Astrocyte (in vitro differentiated cells and primary cell): ENCODE measurements at regions not wholly inside any gene's neighbourhood (a gene's known extent, or its start where the extent isn't known, plus 50 kb on each side); places are given as distances from the start of the nearest gene placed in this dataset.

ENCODE experiments used
- DNase-seq: peaks from one replicate; pipeline ENCODE4 v3.0.0-alpha.2; 2010; ENCODE audit warnings: low read depth
- FAIRE-seq: peaks from 2 replicates; lab custom pipeline; 2011; peaks lifted over from hg19 to GRCh38; lab: Jason Lieb, UNC
- H2AFZ ChIP-seq: 2 replicates; pipeline ENCODE4 v1.6.0; 2012; ENCODE audit warnings: low read depth, low read length, inconsistent platforms
- H3K27ac ChIP-seq: 2 replicates; pipeline ENCODE4 v1.5.1; 2011; ENCODE audit warnings: low read depth, low read length, inconsistent platforms
- H3K27me3 ChIP-seq: 2 replicates; pipeline ENCODE4 v1.6.0; 2011; ENCODE audit warnings: low read length, inconsistent platforms; ENCODE audit not compliant: insufficient read depth
- H3K36me3 ChIP-seq: 2 replicates; pipeline ENCODE4 v1.5.1; 2011; ENCODE audit warnings: low read length, inconsistent platforms; ENCODE audit not compliant: insufficient read depth
- H3K4me1 ChIP-seq: 2 replicates; pipeline ENCODE4 v1.5.1; 2011; ENCODE audit warnings: low read length, inconsistent platforms; ENCODE audit not compliant: insufficient read depth
- H3K4me2 ChIP-seq: 2 replicates; pipeline ENCODE4 v1.6.0; 2012; ENCODE audit warnings: low read length, inconsistent platforms
- H3K4me3 ChIP-seq: 2 replicates; pipeline ENCODE4 v1.5.1; 2011; ENCODE audit warnings: low read depth, mild to moderate bottlenecking, low read length, inconsistent platforms; ENCODE audit not compliant: insufficient read depth
- H3K79me2 ChIP-seq: 2 replicates; pipeline ENCODE4 v1.6.0; 2012; ENCODE audit warnings: mild to moderate bottlenecking, low read length, inconsistent platforms; ENCODE audit not compliant: insufficient read depth
- H3K9ac ChIP-seq: 2 replicates; pipeline ENCODE4 v1.6.0; 2012; ENCODE audit warnings: mild to moderate bottlenecking, low read length, inconsistent platforms
- H3K9me3 ChIP-seq: 2 replicates; pipeline ENCODE4 v1.5.1; 2012; ENCODE audit warnings: low read depth, mild to moderate bottlenecking, low read length, inconsistent platforms; ENCODE audit not compliant: insufficient read depth
- H4K20me1 ChIP-seq: 2 replicates; pipeline ENCODE4 v1.6.0; 2012; ENCODE audit warnings: low read length, inconsistent platforms; ENCODE audit not compliant: insufficient read depth
- H3K27ac Mint-ChIP-seq: one replicate; pipeline ENCODE4 v1.8.0; 2021; ENCODE audit warnings: mild to moderate bottlenecking, mixed read lengths; ENCODE audit not compliant: unreplicated experiment
- H3K27me3 Mint-ChIP-seq: one replicate; pipeline ENCODE4 v1.8.0; 2021; ENCODE audit warnings: low read depth, mixed read lengths; ENCODE audit not compliant: unreplicated experiment
- H3K36me3 Mint-ChIP-seq: one replicate; pipeline ENCODE4 v1.8.0; 2021; ENCODE audit warnings: low read depth, mixed read lengths; ENCODE audit not compliant: unreplicated experiment
- H3K4me1 Mint-ChIP-seq: one replicate; pipeline ENCODE4 v1.8.0; 2021; ENCODE audit warnings: low read depth, mixed read lengths; ENCODE audit not compliant: unreplicated experiment
- H3K4me3 Mint-ChIP-seq: one replicate; pipeline ENCODE4 v1.8.0; 2021; ENCODE audit warnings: mild to moderate bottlenecking, moderate library complexity, mixed read lengths; ENCODE audit not compliant: unreplicated experiment
- H3K9me3 Mint-ChIP-seq: one replicate; pipeline ENCODE4 v1.8.0; 2021; ENCODE audit warnings: mild to moderate bottlenecking, mixed read lengths; ENCODE audit not compliant: unreplicated experiment
- EZH2 ChIP-seq: IDR thresholded peaks from 2 replicates; pipeline ENCODE4 v1.6.1; 2012; ENCODE audit warnings: mild to moderate bottlenecking, low read length, inconsistent platforms; ENCODE audit not compliant: insufficient read depth
- TF ChIP-seq, protein P1 (sequence below): IDR thresholded peaks from 2 replicates; pipeline ENCODE4 v1.5.1; 2011; ENCODE audit warnings: low read depth, mild to moderate bottlenecking, inconsistent platforms, low read length, moderate library complexity; ENCODE audit not compliant: insufficient read depth

DNA sequence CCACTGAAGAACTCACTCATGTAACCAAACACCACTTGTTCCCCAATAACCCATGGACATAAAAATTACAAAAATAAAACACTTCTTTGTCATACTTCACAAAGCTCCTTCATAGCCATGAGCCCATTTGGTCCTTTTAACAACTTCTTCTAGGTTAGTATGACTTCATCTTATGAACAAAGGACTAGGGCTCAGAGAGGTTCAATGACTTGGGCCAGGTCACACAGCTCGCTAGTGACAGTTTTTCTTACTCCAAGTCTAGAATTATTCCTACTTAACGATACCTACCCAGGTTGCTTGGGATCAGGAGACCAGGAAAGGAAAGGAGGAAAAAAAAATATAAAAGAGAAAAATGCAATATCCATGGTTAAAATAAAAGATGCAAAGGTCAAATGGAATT, 353.4 kb downstream of the SOX9 start:
- no peak overlapping the region for H3K9ac ChIP-seq
- Mint-ChIP-seq H3K27ac (no peak overlapping the region), H3K27me3 (no peaks in the 10 kb centered on the region), H3K36me3 (no peaks in the 10 kb centered on the region), H3K4me1 (peaks cover 17% of the 10 kb centered on the region), H3K9me3 (peaks cover 2% of the 10 kb centered on the region), H3K4me3 (no peak overlapping the region)
- no peak overlapping the region for H3K27ac ChIP-seq
- no peak overlapping the region for H3K4me2 ChIP-seq
- H4K20me1 ChIP-seq: peaks cover 87% of the 10 kb centered on the region
- no peaks in the 10 kb centered on the region for H3K9me3 ChIP-seq
- peaks cover 12% of the 10 kb centered on the region for H3K4me1 ChIP-seq
- DNase-seq (no peak), FAIRE-seq (no peak)
- TF ChIP-seq EZH2: no peak
- TF ChIP-seq, protein P1, sequence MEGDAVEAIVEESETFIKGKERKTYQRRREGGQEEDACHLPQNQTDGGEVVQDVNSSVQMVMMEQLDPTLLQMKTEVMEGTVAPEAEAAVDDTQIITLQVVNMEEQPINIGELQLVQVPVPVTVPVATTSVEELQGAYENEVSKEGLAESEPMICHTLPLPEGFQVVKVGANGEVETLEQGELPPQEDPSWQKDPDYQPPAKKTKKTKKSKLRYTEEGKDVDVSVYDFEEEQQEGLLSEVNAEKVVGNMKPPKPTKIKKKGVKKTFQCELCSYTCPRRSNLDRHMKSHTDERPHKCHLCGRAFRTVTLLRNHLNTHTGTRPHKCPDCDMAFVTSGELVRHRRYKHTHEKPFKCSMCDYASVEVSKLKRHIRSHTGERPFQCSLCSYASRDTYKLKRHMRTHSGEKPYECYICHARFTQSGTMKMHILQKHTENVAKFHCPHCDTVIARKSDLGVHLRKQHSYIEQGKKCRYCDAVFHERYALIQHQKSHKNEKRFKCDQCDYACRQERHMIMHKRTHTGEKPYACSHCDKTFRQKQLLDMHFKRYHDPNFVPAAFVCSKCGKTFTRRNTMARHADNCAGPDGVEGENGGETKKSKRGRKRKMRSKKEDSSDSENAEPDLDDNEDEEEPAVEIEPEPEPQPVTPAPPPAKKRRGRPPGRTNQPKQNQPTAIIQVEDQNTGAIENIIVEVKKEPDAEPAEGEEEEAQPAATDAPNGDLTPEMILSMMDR: no peak
- H3K79me2 ChIP-seq: peaks cover 90% of the 10 kb centered on the region
- no peaks in the 10 kb centered on the region for H3K27me3 ChIP-seq
- H3K36me3 ChIP-seq: no peaks in the 10 kb centered on the region
- no peak overlapping the region for H2AFZ ChIP-seq
- H3K4me3 ChIP-seq: no peak overlapping the region

DNA sequence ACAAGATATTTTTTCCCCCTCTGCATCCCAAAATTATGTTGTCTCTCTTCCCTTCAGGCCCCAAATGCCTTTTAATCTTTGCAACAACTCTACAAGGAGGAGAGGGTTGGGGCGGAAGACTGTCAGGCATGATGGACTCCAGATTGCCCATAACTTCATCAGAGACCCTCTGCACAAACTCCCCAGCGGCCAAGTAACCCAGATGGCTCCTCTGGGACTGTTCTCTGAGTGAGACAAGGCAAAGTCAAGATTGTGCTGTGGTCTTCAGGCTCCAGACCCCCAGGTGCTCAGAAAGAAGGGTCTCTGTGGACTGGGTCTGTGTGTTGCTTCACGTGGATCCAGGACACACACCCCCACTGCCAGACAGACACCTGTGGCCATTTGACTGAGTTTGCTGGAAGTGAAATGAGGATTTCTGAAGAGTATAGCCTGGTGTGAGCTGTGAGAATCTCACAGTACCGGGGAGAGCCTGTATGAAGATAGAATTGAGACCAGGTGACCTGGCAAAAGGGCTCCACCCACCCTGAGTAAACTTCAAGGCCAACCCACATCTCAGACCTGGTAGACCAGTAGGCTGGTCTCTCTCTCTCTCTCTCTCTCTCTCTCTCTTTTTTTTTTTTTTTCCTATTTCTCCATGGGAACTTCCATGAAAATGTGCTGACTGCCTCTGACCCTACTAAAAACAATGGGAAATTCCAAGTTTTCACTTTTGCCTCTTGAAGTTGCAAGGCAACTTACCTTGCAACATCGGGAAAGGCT, 354.1 kb downstream of the SOX9 start:
- no peak overlapping the region for H2AFZ ChIP-seq

More for the DNA sequence above, 354.1 kb downstream of the SOX9 start:
- FAIRE-seq (no peak), DNase-seq (no peak)
- Histone ChIP-seq H3K9ac (no peak overlapping the region), H4K20me1 (peaks cover 87% of the 10 kb centered on the region), H3K4me2 (no peak overlapping the region), H3K9me3 (no peaks in the 10 kb centered on the region), H3K4me1 (peaks cover 12% of the 10 kb centered on the region), H3K36me3 (no peaks in the 10 kb centered on the region), H3K27ac (no peak overlapping the region), H3K79me2 (peaks cover 90% of the 10 kb centered on the region), H3K4me3 (no peak overlapping the region), H3K27me3 (no peaks in the 10 kb centered on the region)
- peaks cover 17% of the 10 kb centered on the region for H3K4me1 Mint-ChIP-seq
- H3K27ac Mint-ChIP-seq: no peak overlapping the region
- H3K27me3 Mint-ChIP-seq: no peaks in the 10 kb centered on the region
- peaks cover 2% of the 10 kb centered on the region for H3K9me3 Mint-ChIP-seq
- no peak overlapping the region for H3K4me3 Mint-ChIP-seq
- no peak for TF ChIP-seq EZH2
- TF ChIP-seq, protein P1: no peak
- no peaks in the 10 kb centered on the region for H3K36me3 Mint-ChIP-seq
